AG09319 (cell line): ENCODE measurements at regions not wholly inside any gene's neighbourhood (a gene's known extent, or its start where the extent isn't known, plus 50 kb on each side); places are given as distances from the start of the nearest gene placed in this dataset.

Experiments used
- DNase-seq: peaks from one replicate; pipeline ENCODE4 v3.0.0-alpha.2; 2010; ENCODE audit warnings: low read depth; ENCODE audit errors: extremely low read depth
- TF ChIP-seq, protein P1 (sequence below): IDR thresholded peaks from 2 replicates; pipeline ENCODE4 v1.5.1; 2011; ENCODE audit warnings: low read depth, mild to moderate bottlenecking, inconsistent platforms, low read length, moderate library complexity

GRCh38 chr4:60187428-60187827 lies 1012.7 kb upstream of the ADGRL3 start:
- no peak for DNase-seq
- TF ChIP-seq, protein P1, sequence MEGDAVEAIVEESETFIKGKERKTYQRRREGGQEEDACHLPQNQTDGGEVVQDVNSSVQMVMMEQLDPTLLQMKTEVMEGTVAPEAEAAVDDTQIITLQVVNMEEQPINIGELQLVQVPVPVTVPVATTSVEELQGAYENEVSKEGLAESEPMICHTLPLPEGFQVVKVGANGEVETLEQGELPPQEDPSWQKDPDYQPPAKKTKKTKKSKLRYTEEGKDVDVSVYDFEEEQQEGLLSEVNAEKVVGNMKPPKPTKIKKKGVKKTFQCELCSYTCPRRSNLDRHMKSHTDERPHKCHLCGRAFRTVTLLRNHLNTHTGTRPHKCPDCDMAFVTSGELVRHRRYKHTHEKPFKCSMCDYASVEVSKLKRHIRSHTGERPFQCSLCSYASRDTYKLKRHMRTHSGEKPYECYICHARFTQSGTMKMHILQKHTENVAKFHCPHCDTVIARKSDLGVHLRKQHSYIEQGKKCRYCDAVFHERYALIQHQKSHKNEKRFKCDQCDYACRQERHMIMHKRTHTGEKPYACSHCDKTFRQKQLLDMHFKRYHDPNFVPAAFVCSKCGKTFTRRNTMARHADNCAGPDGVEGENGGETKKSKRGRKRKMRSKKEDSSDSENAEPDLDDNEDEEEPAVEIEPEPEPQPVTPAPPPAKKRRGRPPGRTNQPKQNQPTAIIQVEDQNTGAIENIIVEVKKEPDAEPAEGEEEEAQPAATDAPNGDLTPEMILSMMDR = no peak

DNA sequence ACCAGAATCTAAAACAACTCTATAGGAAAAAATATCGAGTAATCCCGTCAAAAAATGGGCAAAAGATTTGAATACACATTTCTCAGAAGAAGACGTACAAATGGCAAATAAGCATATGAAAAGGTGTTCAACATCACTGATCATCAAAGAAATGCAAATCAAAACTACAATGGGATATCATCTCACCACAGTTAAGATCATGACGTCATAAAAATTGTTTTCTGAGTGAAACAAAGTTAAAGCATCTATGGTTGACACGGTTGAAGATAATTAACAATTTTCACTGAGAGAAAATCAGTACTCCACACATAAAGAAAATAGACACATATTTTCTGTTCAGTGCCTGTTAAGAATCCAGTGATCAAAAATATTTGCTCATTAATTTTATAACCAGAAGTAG lies 1010.8 kb upstream of the ADGRL3 start:
- TF ChIP-seq, protein P1 = no peak
- no peak for DNase-seq

GRCh38 chr4:60194214-60194613 lies 1005.9 kb upstream of the ADGRL3 start:
- TF ChIP-seq, protein P1 = no peak
- no peak for DNase-seq

GRCh38 chr4:60195256-60195655 lies 1004.9 kb upstream of the ADGRL3 start:
- TF ChIP-seq, protein P1 = no peak
- no peak for DNase-seq

GRCh38 chr4:60201052-60201673 lies 999.0 kb upstream of the ADGRL3 start:
- no peak for DNase-seq
- TF ChIP-seq, protein P1 = peak; percentile 81

DNA sequence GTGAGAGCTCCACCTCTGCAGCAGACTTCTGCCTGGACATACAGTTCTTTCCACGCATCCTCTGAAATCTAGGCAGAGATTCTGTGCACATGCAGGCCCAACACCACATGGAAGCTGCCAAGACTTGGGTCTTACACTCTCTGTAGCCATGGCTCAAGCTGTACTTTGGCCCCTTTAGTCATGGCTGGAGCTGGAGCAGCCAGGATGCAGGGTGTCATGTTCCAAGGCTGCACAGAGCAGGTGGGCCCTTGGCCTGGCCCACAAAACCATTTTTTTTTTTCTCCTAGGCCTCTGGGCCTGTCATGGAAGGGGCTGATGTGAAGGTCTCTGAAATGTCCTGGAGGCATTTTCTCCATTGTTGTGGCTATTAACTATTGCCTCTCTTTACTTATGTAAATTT lies 990.5 kb upstream of the ADGRL3 start:
- DNase-seq = no peak
- TF ChIP-seq, protein P1 = no peak

GRCh38 chr4:60215906-60216305 lies 984.2 kb upstream of the ADGRL3 start:
- DNase-seq = no peak
- TF ChIP-seq, protein P1 = no peak
